IMR-90 (cell line): ENCODE measurements at regions not wholly inside any gene's neighbourhood (a gene's known extent, or its start where the extent isn't known, plus 50 kb on each side); places are given as distances from the start of the nearest gene placed in this dataset.

Experiments
- ATAC-seq: fragments of 200-7000 bp; cut with Tn5 transposase; 2 replicates; pipeline ENCODE4 v1.9.1; 2020; ENCODE audit warnings: low read depth, mild to moderate bottlenecking, moderate library complexity
- BruUV-seq: library from RNA; stranded (reverse); fragments of 400-500 nt; replicated peaks from 2 replicates; lab custom pipeline; 2021; lab: Mats Ljungman, UMichigan
- CTCF ChIA-PET: fragments of 300-600 bp; formaldehyde crosslinking; extraction: SDS; loops from one replicate; lab custom pipeline; 2021; ENCODE audit warnings: antibody characterized with exemption; lab: Yijun Ruan, JAX
- POLR2A ChIA-PET: fragments of 300-600 bp; sonication (Branson Sonifier 250); formaldehyde crosslinking; loops from one replicate; lab custom pipeline; 2022; ENCODE audit warnings: antibody characterized with exemption; ENCODE audit not compliant: unreplicated experiment; lab: Charles Lee
- DNase-seq: peaks from one replicate; pipeline ENCODE4 v3.0.0; 2013
- H2AFZ ChIP-seq: replicated peaks from 2 replicates; pipeline ENCODE3; 2013; ENCODE audit warnings: low read length, mild to moderate bottlenecking; ENCODE audit not compliant: poor library complexity
- H2AK5ac ChIP-seq: 2 replicates; pipeline ENCODE4 v1.6.1; 2013; ENCODE audit warnings: low read depth, low read length, inconsistent platforms
- H2AK9ac ChIP-seq: replicated peaks from 2 replicates; pipeline ENCODE3; 2013; ENCODE audit warnings: mild to moderate bottlenecking, low read depth, low read length, moderate library complexity; ENCODE audit not compliant: poor library complexity
- H2BK120ac ChIP-seq: 2 replicates; pipeline ENCODE4 v1.6.1; 2013; ENCODE audit warnings: low read depth, low read length, inconsistent platforms
- H2BK15ac ChIP-seq: 3 replicates; pipeline ENCODE4 v1.6.1; 2013; ENCODE audit warnings: low read depth, low read length, inconsistent platforms
- H2BK20ac ChIP-seq: 2 replicates; pipeline ENCODE4 v1.6.1; 2013; ENCODE audit warnings: low read depth, mild to moderate bottlenecking, inconsistent platforms, low read length, moderate library complexity
- H2BK5ac ChIP-seq: 2 replicates; pipeline ENCODE4 v1.6.1; 2013; ENCODE audit warnings: mild to moderate bottlenecking, low read depth, low read length, inconsistent platforms; ENCODE audit not compliant: poor library complexity, severe bottlenecking
- H3K14ac ChIP-seq: replicated peaks from 2 replicates; pipeline ENCODE4 v1.6.1; 2013; ENCODE audit warnings: low read depth, low read length, inconsistent platforms
- H3K18ac ChIP-seq: 2 replicates; pipeline ENCODE4 v1.6.1; 2013; ENCODE audit warnings: low read depth, low read length, control low read depth
- H3K23ac ChIP-seq: 2 replicates; pipeline ENCODE4 v1.6.1; 2013; ENCODE audit warnings: low read depth, low read length, inconsistent platforms
- H3K27ac ChIP-seq: 2 replicates; pipeline ENCODE4 v1.5.1; 2013; ENCODE audit warnings: mild to moderate bottlenecking, control low read depth, low read length; ENCODE audit not compliant: insufficient read depth
- H3K27me3 ChIP-seq: 2 replicates; pipeline ENCODE4 v1.6.1; 2013; ENCODE audit warnings: low read length; ENCODE audit not compliant: control insufficient read depth, insufficient read depth
- H3K36me3 ChIP-seq: 2 replicates; pipeline ENCODE4 v1.6.1; 2013; ENCODE audit warnings: low read length, mixed read lengths; ENCODE audit not compliant: control insufficient read depth, insufficient read depth
- H3K4ac ChIP-seq: 2 replicates; pipeline ENCODE4 v1.6.1; 2013; ENCODE audit warnings: low read depth, low read length, inconsistent platforms
- H3K4me1 ChIP-seq: 2 replicates; pipeline ENCODE4 v1.6.1; 2013; ENCODE audit warnings: low read length, mixed read lengths; ENCODE audit not compliant: control insufficient read depth, insufficient read depth
- H3K4me2 ChIP-seq: 2 replicates; pipeline ENCODE4 v1.6.1; 2013; ENCODE audit warnings: low read depth, mild to moderate bottlenecking, control low read depth, low read length, moderate library complexity
- H3K4me3 ChIP-seq: 2 replicates; pipeline ENCODE4 v1.5.1; 2013; ENCODE audit warnings: low read depth, mild to moderate bottlenecking, control low read depth, low read length, moderate library complexity; ENCODE audit not compliant: insufficient read depth
- H3K56ac ChIP-seq: 2 replicates; pipeline ENCODE4 v1.6.1; 2013; ENCODE audit warnings: low read length, inconsistent platforms; ENCODE audit not compliant: insufficient read depth; ENCODE audit errors: extremely low read depth
- H3K79me1 ChIP-seq, 2 experiments: 2 replicates each; pipeline ENCODE4 v1.6.1; 2013; ENCODE audit warnings: low read length in 2 of 2, inconsistent platforms in 1 of 2, low read depth in 1 of 2
- H3K9ac ChIP-seq: 2 replicates; pipeline ENCODE4 v1.6.1; 2013; ENCODE audit warnings: low read depth, low read length, control low read depth
- H3K9me1 ChIP-seq: 2 replicates; pipeline ENCODE4 v1.6.1; 2013; ENCODE audit warnings: low read length, inconsistent platforms; ENCODE audit not compliant: insufficient read depth
- H3K9me3 ChIP-seq: 2 replicates; pipeline ENCODE4 v1.6.1; 2013; ENCODE audit warnings: low read length; ENCODE audit not compliant: control insufficient read depth, insufficient read depth
- H4K20me1 ChIP-seq: 2 replicates; pipeline ENCODE4 v1.6.1; 2013; ENCODE audit warnings: low read length, inconsistent platforms; ENCODE audit not compliant: insufficient read depth
- H4K5ac ChIP-seq: 2 replicates; pipeline ENCODE4 v1.6.1; 2013; ENCODE audit warnings: mild to moderate bottlenecking, low read depth, low read length, control low read depth
- H4K8ac ChIP-seq, 2 experiments: 2 replicates each; pipeline ENCODE4 v1.6.1; 2013; ENCODE audit warnings: low read depth in 2 of 2, low read length in 2 of 2, control low read depth in 1 of 2, inconsistent platforms in 1 of 2
- H4K91ac ChIP-seq: 2 replicates; pipeline ENCODE4 v1.6.1; 2013; ENCODE audit warnings: low read depth, low read length, inconsistent platforms; ENCODE audit not compliant: insufficient read depth
- CEBPB ChIP-seq: IDR thresholded peaks from 2 replicates; pipeline ENCODE4 v1.6.1; 2012; ENCODE audit warnings: low read depth, low read length, improper control_type of control experiment
- CHD1 ChIP-seq: IDR thresholded peaks from 2 replicates; pipeline ENCODE4 v1.6.1; 2012; ENCODE audit warnings: low read depth, low read length, improper control_type of control experiment
- CTCF ChIP-seq: conservative IDR thresholded peaks from 2 replicates; pipeline ENCODE4 v1.5.1; 2012; ENCODE audit warnings: mild to moderate bottlenecking, low read depth, low read length, improper control_type of control experiment
- ELK1 ChIP-seq: fragments of 150-350 bp; IDR thresholded peaks from 2 replicates; pipeline ENCODE4 v1.6.1; 2016; ENCODE audit warnings: low read depth, mild to moderate bottlenecking, low read length, moderate library complexity, borderline replicate concordance
- FOS ChIP-seq: fragments of 150-350 bp; IDR thresholded peaks from 2 replicates; pipeline ENCODE4 v1.6.1; 2016; ENCODE audit warnings: low read depth, low read length
- MAFK ChIP-seq: IDR thresholded peaks from 2 replicates; pipeline ENCODE4 v1.6.1; 2012; ENCODE audit warnings: low read depth, low read length, improper control_type of control experiment
- MAZ ChIP-seq: IDR thresholded peaks from 2 replicates; pipeline ENCODE4 v1.6.1; 2012; ENCODE audit warnings: low read depth, mild to moderate bottlenecking, low read length, improper control_type of control experiment, moderate library complexity, borderline replicate concordance
- MXI1 ChIP-seq: IDR thresholded peaks from 2 replicates; pipeline ENCODE4 v1.6.1; 2012; ENCODE audit warnings: low read depth, mild to moderate bottlenecking, low read length, moderate library complexity, borderline replicate concordance
- POLR2A ChIP-seq: IDR thresholded peaks from 2 replicates; pipeline ENCODE4 v1.6.1; 2012; ENCODE audit warnings: mild to moderate bottlenecking, low read depth, low read length
- RAD21 ChIP-seq: IDR thresholded peaks from 2 replicates; pipeline ENCODE4 v1.6.1; 2012; ENCODE audit warnings: low read length, improper control_type of control experiment
- RCOR1 ChIP-seq: IDR thresholded peaks from 2 replicates; pipeline ENCODE4 v1.6.1; 2012; ENCODE audit warnings: mild to moderate bottlenecking, low read length, improper control_type of control experiment; ENCODE audit not compliant: insufficient replicate concordance
- RFX5 ChIP-seq: IDR thresholded peaks from 2 replicates; pipeline ENCODE4 v1.8.0; 2012; ENCODE audit warnings: low read depth, mild to moderate bottlenecking, low read length, moderate library complexity
- SMC3 ChIP-seq: fragments of 150-350 bp; IDR thresholded peaks from 2 replicates; pipeline ENCODE4 v1.6.1; 2016; ENCODE audit warnings: low read depth, mild to moderate bottlenecking, antibody characterized with exemption, low read length, moderate library complexity
- USF2 ChIP-seq: fragments of 150-350 bp; IDR thresholded peaks from 2 replicates; pipeline ENCODE4 v1.6.1; 2017; ENCODE audit warnings: mild to moderate bottlenecking, antibody characterized with exemption, low read length, low read depth
- WGBS, 2 experiments: methylation state at CpG; one replicate each; pipeline versions ENCODE4 v1.1.5 to v1.1.7; 2013; ENCODE audit warnings: missing lambda C conversion rate in 2 of 2; ENCODE audit not compliant: insufficient read length in 1 of 2; ENCODE audit errors: extremely low coverage in 2 of 2; 5-methylcytosine and 5-hydroxymethylcytosine counted together
- dilution Hi-C: fragments of 300-500 bp; cut with HindIII; formaldehyde crosslinking; loops from one replicate; pipeline ENCODE4 v1.14.3; 2018; ENCODE audit warnings: low sequenced_read_pairs; ENCODE audit not compliant: unreplicated experiment
- in situ Hi-C: fragments of 300-500 bp; cut with MboI; formaldehyde crosslinking; loops from 3 replicates; pipeline ENCODE4 v1.14.3; 2019; ENCODE audit warnings: low sequenced_read_pairs, inconsistent platforms, mixed read lengths
- intact Hi-C: fragments of 100-400 bp; cut with micrococcal nuclease; formaldehyde crosslinking; loops from 2 replicates; pipeline ENCODE4 v1.10.0; 2022

GRCh38 chr10:128384831-128385230 is 258.6 kb upstream of the MKI67 start:
- H4K5ac ChIP-seq: no peak overlapping the region
- BruUV-seq: no TSS peak
- no peak for DNase-seq

More at GRCh38 chr10:128384831-128385230, 258.6 kb upstream of the MKI67 start:
- H2BK20ac ChIP-seq: no peak overlapping the region
- no peak overlapping the region for H3K18ac ChIP-seq
- H2BK15ac ChIP-seq: no peak overlapping the region
- no peak overlapping the region for H3K4ac ChIP-seq
- H3K9me1 ChIP-seq: no peaks in the 10 kb centered on the region
- no peak overlapping the region for H2AK5ac ChIP-seq
- H2AFZ ChIP-seq: no peak overlapping the region
- no peak overlapping the region for H2AK9ac ChIP-seq
- dilution Hi-C loops (no loop called here), in situ Hi-C loops (no loop called here), intact Hi-C loops (no loop called here)
- H3K56ac ChIP-seq: no peak overlapping the region
- H2BK5ac ChIP-seq: no peak overlapping the region
- H4K20me1 ChIP-seq: no peaks in the 10 kb centered on the region
- H3K14ac ChIP-seq: no peak overlapping the region
- no peak for ATAC-seq
- peaks cover 43% of the 10 kb centered on the region for H3K9me3 ChIP-seq
- H3K4me1 ChIP-seq: no peaks in the 10 kb centered on the region
- no peaks in the 10 kb centered on the region for H3K79me1 ChIP-seq
- 89% methylated on average over 5 of the region's 10 CpGs; no CpG with 5 or more reads in 1 of the 2 experiments for WGBS, 2 experiments
- H3K4me2 ChIP-seq: no peak overlapping the region
- H2BK120ac ChIP-seq: no peak overlapping the region
- CTCF ChIA-PET: no interaction called here
- H3K36me3 ChIP-seq: no peaks in the 10 kb centered on the region
- H3K27ac ChIP-seq: no peak overlapping the region
- H3K4me3 ChIP-seq: no peak overlapping the region
- POLR2A ChIA-PET: no interaction called here
- no peak overlapping the region for H3K23ac ChIP-seq
- H3K27me3 ChIP-seq: no peaks in the 10 kb centered on the region
- no peak overlapping the region for H3K9ac ChIP-seq
- H4K91ac ChIP-seq: no peak overlapping the region
- H4K8ac ChIP-seq: no peak overlapping the region
- TF ChIP-seq ELK1: no peak
- no peak for TF ChIP-seq RCOR1
- TF ChIP-seq POLR2A: no peak
- TF ChIP-seq CTCF: no peak
- TF ChIP-seq USF2: no peak
- TF ChIP-seq SMC3: no peak
- TF ChIP-seq MXI1: no peak
- TF ChIP-seq RAD21: no peak
- no peak for TF ChIP-seq CEBPB
- TF ChIP-seq MAZ: no peak
- TF ChIP-seq MAFK: no peak
- TF ChIP-seq CHD1: no peak
- no peak for TF ChIP-seq RFX5
- no peak for TF ChIP-seq FOS
